ENCODE measurements at regions not wholly inside any gene's neighbourhood (a gene's known extent, or its start where the extent isn't known, plus 50 kb on each side); places are given as distances from the start of the nearest gene placed in this dataset.

GRCh38 chr10:52472406-52473146, 158.5 kb downstream of the DKK1 start:
- TF ChIP-seq, protein P1, sequence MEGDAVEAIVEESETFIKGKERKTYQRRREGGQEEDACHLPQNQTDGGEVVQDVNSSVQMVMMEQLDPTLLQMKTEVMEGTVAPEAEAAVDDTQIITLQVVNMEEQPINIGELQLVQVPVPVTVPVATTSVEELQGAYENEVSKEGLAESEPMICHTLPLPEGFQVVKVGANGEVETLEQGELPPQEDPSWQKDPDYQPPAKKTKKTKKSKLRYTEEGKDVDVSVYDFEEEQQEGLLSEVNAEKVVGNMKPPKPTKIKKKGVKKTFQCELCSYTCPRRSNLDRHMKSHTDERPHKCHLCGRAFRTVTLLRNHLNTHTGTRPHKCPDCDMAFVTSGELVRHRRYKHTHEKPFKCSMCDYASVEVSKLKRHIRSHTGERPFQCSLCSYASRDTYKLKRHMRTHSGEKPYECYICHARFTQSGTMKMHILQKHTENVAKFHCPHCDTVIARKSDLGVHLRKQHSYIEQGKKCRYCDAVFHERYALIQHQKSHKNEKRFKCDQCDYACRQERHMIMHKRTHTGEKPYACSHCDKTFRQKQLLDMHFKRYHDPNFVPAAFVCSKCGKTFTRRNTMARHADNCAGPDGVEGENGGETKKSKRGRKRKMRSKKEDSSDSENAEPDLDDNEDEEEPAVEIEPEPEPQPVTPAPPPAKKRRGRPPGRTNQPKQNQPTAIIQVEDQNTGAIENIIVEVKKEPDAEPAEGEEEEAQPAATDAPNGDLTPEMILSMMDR (IDR thresholded peaks at IDR 0.05; ENCODE audit: extremely low read depth, low read depth, low read length): no peak
- H3K4me2 ChIP-seq (ENCODE audit: insufficient read depth, low read length): no peak overlapping the region
- DNase-seq (ENCODE audit: insufficient read length, low spot score, missing footprints): no peak
- H2AFZ ChIP-seq (ENCODE audit: low read length): peak overlapping the region; percentile 39
- no peaks in the 10 kb centered on the region for H4K20me1 ChIP-seq (ENCODE audit: insufficient read depth, low read length)
- H3K4me1 ChIP-seq (ENCODE audit: insufficient read depth, low read length): no peaks in the 10 kb centered on the region
- no peak overlapping the region for H3K4me3 ChIP-seq (ENCODE audit: insufficient read depth, low read length)
- no peaks in the 10 kb centered on the region for H3K27me3 ChIP-seq (ENCODE audit: insufficient read depth, low read length)
- no peaks in the 10 kb centered on the region for H3K9me3 ChIP-seq (ENCODE audit: low read depth, low read length)
- no peaks in the 10 kb centered on the region for H3K36me3 ChIP-seq (ENCODE audit: insufficient read depth, low read length)
- no peaks in the 10 kb centered on the region for H3K79me2 ChIP-seq (ENCODE audit: insufficient read depth, low read length)
- no peak overlapping the region for H3K27ac ChIP-seq (ENCODE audit: low read depth, low read length)

- TF ChIP-seq, protein P1 (IDR thresholded peaks at IDR 0.05; ENCODE audit: extremely low read depth, low read depth, low read length): no peak
- Histone ChIP-seq H3K27ac (ENCODE audit: low read depth, low read length) (no peak overlapping the region), H3K9me3 (ENCODE audit: low read depth, low read length) (no peaks in the 10 kb centered on the region), H2AFZ (ENCODE audit: low read length) (peak overlapping the region; percentile 37), H3K4me2 (ENCODE audit: insufficient read depth, low read length) (no peak overlapping the region), H3K79me2 (ENCODE audit: insufficient read depth, low read length) (no peaks in the 10 kb centered on the region), H3K4me1 (ENCODE audit: insufficient read depth, low read length) (no peaks in the 10 kb centered on the region), H3K4me3 (ENCODE audit: insufficient read depth, low read length) (no peak overlapping the region), H4K20me1 (ENCODE audit: insufficient read depth, low read length) (no peaks in the 10 kb centered on the region), H3K27me3 (ENCODE audit: insufficient read depth, low read length) (no peaks in the 10 kb centered on the region), H3K36me3 (ENCODE audit: insufficient read depth, low read length) (no peaks in the 10 kb centered on the region)
- no peak for DNase-seq (ENCODE audit: insufficient read length, low spot score, missing footprints)
Observed at GRCh38 chr10:52474265-52474664, 160.2 kb downstream of the DKK1 start.

DNA sequence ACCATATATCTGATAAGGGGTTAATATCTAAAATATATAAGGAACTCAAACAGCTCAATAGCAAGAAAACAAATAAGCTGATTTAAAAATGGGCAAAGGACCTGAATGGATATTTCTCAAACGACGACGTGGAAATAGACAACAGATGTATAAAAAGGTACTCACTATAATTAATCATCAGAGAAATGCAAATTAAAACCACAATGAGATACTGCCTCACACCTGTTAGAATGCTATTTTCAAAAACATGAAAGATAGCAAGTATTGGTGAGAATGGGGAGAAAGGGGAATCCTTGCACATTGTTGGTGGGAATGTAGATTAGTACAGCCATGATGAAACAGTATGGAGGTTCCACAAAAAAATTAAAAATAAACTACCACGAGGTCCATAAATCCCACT, 163.2 kb downstream of the DKK1 start:
- Histone ChIP-seq H3K27me3 (ENCODE audit: insufficient read depth, low read length) (no peaks in the 10 kb centered on the region), H3K9me3 (ENCODE audit: low read depth, low read length) (no peaks in the 10 kb centered on the region), H3K4me1 (ENCODE audit: insufficient read depth, low read length) (no peaks in the 10 kb centered on the region), H3K79me2 (ENCODE audit: insufficient read depth, low read length) (no peaks in the 10 kb centered on the region), H3K36me3 (ENCODE audit: insufficient read depth, low read length) (no peaks in the 10 kb centered on the region), H2AFZ (ENCODE audit: low read length) (no peak overlapping the region), H3K4me2 (ENCODE audit: insufficient read depth, low read length) (no peak overlapping the region), H3K4me3 (ENCODE audit: insufficient read depth, low read length) (no peak overlapping the region), H4K20me1 (ENCODE audit: insufficient read depth, low read length) (no peaks in the 10 kb centered on the region), H3K27ac (ENCODE audit: low read depth, low read length) (no peak overlapping the region)
- TF ChIP-seq, protein P1 (IDR thresholded peaks at IDR 0.05; ENCODE audit: extremely low read depth, low read depth, low read length): no peak
- DNase-seq (ENCODE audit: insufficient read length, low spot score, missing footprints): no peak

- H3K27me3 ChIP-seq (ENCODE audit: insufficient read depth, low read length): no peaks in the 10 kb centered on the region
- no peaks in the 10 kb centered on the region for H3K4me1 ChIP-seq (ENCODE audit: insufficient read depth, low read length)
- TF ChIP-seq, protein P1 (IDR thresholded peaks at IDR 0.05; ENCODE audit: extremely low read depth, low read depth, low read length): no peak
- no peaks in the 10 kb centered on the region for H3K79me2 ChIP-seq (ENCODE audit: insufficient read depth, low read length)
- DNase-seq (ENCODE audit: insufficient read length, low spot score, missing footprints): no peak
- H3K4me2 ChIP-seq (ENCODE audit: insufficient read depth, low read length): no peak overlapping the region
- H3K27ac ChIP-seq (ENCODE audit: low read depth, low read length): no peak overlapping the region
- H3K36me3 ChIP-seq (ENCODE audit: insufficient read depth, low read length): no peaks in the 10 kb centered on the region
- peak overlapping the region; percentile 16 for H2AFZ ChIP-seq (ENCODE audit: low read length)
- no peaks in the 10 kb centered on the region for H4K20me1 ChIP-seq (ENCODE audit: insufficient read depth, low read length)
- no peak overlapping the region for H3K4me3 ChIP-seq (ENCODE audit: insufficient read depth, low read length)
- H3K9me3 ChIP-seq (ENCODE audit: low read depth, low read length): no peaks in the 10 kb centered on the region
Observed at GRCh38 chr10:52479567-52479966, 165.5 kb downstream of the DKK1 start.
